GM12801 (cell line): ENCODE measurements at regions not wholly inside any gene's neighbourhood (a gene's known extent, or its start where the extent isn't known, plus 50 kb on each side); places are given as distances from the start of the nearest gene placed in this dataset.

Experiments
- TF ChIP-seq, protein P1 (sequence below): IDR thresholded peaks from one replicate; pipeline ENCODE4 v1.5.1; 2011; ENCODE audit warnings: control low read depth; ENCODE audit not compliant: insufficient read length; ENCODE audit errors: extremely low read depth

DNA sequence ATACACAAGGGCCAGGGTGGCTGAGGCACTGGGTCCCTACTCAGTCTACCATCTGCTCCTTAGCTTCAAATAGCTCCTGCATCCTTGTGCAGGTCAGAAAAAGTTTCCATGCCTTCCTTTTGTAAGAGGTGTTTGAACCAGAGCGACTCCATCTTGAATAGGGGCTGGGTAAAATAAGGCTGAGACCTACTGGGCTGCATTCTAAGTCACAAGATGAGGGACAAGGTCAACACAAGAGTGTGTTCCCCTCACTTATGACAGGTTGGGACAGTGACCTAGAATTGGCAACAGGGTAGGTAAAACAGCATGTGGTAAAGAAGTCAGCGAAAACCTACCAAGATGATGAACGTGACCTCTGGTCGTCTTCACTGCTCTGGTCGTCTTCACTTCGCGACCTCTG is 120.5 kb downstream of the KCNK1 start:
- TF ChIP-seq, protein P1, sequence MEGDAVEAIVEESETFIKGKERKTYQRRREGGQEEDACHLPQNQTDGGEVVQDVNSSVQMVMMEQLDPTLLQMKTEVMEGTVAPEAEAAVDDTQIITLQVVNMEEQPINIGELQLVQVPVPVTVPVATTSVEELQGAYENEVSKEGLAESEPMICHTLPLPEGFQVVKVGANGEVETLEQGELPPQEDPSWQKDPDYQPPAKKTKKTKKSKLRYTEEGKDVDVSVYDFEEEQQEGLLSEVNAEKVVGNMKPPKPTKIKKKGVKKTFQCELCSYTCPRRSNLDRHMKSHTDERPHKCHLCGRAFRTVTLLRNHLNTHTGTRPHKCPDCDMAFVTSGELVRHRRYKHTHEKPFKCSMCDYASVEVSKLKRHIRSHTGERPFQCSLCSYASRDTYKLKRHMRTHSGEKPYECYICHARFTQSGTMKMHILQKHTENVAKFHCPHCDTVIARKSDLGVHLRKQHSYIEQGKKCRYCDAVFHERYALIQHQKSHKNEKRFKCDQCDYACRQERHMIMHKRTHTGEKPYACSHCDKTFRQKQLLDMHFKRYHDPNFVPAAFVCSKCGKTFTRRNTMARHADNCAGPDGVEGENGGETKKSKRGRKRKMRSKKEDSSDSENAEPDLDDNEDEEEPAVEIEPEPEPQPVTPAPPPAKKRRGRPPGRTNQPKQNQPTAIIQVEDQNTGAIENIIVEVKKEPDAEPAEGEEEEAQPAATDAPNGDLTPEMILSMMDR = no peak

DNA sequence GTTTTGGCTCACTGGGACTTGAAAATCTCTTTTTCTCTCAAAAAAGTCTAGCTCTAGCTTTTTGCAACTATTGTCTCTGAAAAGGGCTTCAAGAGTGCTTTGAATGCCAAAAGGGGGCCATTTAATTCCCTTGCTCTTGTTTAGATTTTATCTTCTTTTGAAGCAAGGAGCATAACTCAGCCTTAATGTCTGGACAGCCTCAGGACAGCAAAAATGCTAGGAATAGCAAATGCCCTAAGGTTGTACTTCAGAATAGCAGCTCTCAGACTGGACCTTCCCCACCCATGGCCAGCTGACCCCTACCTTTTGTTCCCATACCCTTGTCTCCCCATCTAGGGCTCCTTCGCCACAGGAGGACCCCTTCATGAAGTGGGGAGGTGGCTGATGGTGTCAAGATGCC is 121.4 kb downstream of the KCNK1 start:
- TF ChIP-seq, protein P1 = no peak

DNA sequence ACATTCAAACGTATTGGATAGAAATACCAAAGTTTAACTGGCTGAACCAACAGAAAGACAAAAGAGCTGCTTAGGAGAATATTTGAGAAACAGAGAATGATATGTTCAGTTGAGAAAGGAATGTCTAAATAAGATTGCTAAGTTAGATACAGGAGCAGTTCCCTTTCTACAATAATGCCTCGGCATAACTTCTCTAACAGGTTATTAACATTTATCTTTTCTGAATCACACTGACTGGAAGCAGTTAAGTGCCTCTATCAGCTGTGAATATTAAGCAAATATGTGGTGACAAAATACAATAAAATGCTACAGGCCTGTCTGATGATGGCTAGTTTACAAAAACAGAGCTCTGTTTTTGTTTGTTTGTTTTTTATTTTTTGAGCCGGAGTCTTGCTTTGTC is 121.9 kb downstream of the KCNK1 start:
- TF ChIP-seq, protein P1 = no peak

DNA sequence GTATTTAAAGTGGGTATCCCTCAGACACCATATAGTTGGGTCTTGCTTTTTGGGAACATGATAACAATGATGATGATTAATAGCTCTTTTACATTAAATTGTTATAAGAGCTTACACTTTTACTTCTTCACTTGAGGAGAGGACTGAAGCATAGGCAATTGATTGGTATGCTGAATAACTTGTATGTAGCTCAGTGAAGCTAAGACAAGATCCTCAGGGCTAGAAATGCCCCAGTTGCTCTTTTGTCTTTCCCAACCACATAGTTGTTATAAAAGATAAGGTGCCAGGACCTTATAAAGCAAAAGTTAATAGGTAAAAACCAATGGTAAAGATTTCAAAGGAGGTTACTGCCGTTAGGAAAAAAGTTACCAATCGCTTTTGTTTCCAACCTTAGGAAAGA is 123.4 kb downstream of the KCNK1 start:
- TF ChIP-seq, protein P1 = no peak

DNA sequence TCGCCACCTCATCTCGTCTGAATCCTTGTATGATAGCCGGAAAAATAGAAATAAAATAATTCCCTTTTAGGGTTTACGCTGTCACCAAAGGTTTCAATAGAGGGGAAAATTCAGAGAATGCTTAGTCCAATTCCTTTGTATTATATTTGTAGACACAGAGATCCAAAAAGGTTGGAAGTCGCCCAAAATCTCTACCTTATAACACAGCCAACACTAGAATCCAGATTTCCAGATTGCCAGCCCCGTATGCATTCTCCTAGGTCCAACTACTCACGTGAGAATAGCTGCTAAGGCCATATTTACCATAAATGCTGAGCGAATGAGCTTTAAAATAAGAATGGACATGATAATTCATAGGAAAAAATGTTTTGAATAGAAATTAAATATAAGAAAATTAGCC is 124.5 kb downstream of the KCNK1 start:
- TF ChIP-seq, protein P1 = no peak

DNA sequence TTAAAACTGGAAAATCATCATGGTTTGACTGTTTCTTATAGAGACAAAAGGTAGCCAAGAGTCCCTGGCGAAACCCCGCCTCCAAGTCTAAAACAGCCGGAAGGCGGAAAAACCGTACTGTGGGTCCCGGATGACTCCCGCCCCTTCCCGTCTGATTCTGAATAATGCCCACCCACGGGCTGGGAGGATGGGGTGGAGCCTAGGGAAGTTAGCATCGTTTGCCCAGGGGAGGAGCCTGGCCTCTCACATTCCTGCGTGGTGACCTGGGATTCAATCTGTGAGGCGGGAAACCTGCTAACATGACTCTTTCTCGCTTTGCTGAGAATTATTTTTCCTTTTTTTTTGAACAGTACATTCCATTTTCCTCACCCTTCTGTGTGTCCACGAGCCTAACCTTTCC is 124.9 kb downstream of the KCNK1 start:
- TF ChIP-seq, protein P1 = no peak

DNA sequence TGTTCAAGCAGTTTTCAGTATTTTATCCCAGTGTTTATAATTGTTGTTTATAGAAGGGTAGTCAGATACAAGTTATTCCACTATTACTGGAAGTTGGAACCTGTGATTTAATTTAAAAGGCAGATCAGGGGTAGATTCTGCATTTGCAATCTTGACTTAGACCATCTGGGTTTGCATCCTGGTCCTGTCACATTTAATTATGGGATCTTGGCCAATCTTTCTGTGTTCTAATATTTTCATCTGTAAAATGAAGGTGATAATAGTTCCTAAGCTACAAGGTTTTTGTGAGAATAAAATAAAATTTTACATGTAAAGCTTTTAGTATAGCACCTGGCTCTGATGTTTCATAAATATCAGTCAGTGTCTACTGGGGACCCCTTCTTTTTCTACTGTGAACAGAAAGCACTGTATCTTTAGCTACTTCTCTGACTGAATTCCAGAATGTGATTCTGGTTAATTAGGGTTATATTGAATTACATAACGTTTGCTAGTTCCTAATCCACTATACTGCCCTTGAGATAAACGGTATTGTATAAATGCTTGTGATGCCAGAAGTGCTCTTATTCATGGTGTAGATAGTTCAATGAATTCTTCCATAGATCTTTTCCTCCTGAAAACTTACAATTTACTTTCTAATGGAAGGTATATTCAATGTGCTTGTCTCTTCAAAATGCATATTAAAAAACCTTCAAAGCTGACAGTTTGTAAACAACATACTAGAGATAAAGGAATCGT is 131.0 kb downstream of the KCNK1 start:
- TF ChIP-seq, protein P1 = no peak
